ENCODE measurements at regions not wholly inside any gene's neighbourhood (a gene's known extent, or its start where the extent isn't known, plus 50 kb on each side); places are given as distances from the start of the nearest gene placed in this dataset.

GRCh38 chr6:109306733-109307132 is 75.5 kb downstream of the CD164 start:
- H4K20me1 ChIP-seq (replicated peaks in 1 of 2; ENCODE audit: control insufficient read depth in 1 of 2, insufficient read depth in 2 of 2, low read length in 2 of 2): no peaks in the 10 kb centered on the region
- H2BK20ac ChIP-seq (ENCODE audit: low read length): no peak overlapping the region
- H3K9me3 ChIP-seq (ENCODE audit: insufficient read depth in 2 of 2, low read depth in 1 of 2, low read length in 1 of 2): no peaks in the 10 kb centered on the region
- H3K56ac ChIP-seq (replicated peaks; ENCODE audit: insufficient read length, low read depth, low read length): no peak overlapping the region
- no peaks in the 10 kb centered on the region for H3K27me3 ChIP-seq (replicated peaks in 1 of 4; ENCODE audit: control insufficient read depth in 3 of 4, extremely low read depth in 1 of 4, insufficient read depth in 3 of 4, low read length in 3 of 4)
- no peak overlapping the region for H3K9ac ChIP-seq (replicated peaks in 1 of 4; ENCODE audit: extremely low read depth in 1 of 4, low read depth in 3 of 4, low read length in 3 of 4)
- no peak for FAIRE-seq
- no peak overlapping the region for H2BK5ac ChIP-seq (ENCODE audit: low read depth, low read length)
- TF ChIP-seq ZNF274 (IDR thresholded peaks at IDR 0.05; ENCODE audit: borderline replicate concordance, extremely low read depth, low read length): no peak
- no peak for TF ChIP-seq USF2 (IDR thresholded peaks at IDR 0.05; ENCODE audit: low read length)
- H3K4me1 ChIP-seq (replicated peaks in 1 of 4; ENCODE audit: control insufficient read depth in 3 of 4, insufficient read depth in 4 of 4, low read length in 3 of 4): 0 out of 7 replicates have a peak, but pooled peaks cover 0 to 2% (median 0%) of the 10 kb centered on the region in 4 experiments
- no peak overlapping the region for H3K27ac ChIP-seq (ENCODE audit: low read depth, low read length)
- no peaks in the 10 kb centered on the region for H3K79me1 ChIP-seq (ENCODE audit: low read depth, low read length)
- no peak for DNase-seq (ENCODE audit: low read depth in 1 of 2, low spot score in 2 of 2)
- ChIA-PET CTCF (ENCODE audit: partially characterized antibody) (interaction anchor here (1.8 to 2.3 kb wide), 2 partner anchors 11 to 118 kb away, joined by 5 to 7 read pairs; no protein-coding TSS in a partner anchor), POLR2A (ENCODE audit: partially characterized antibody) (interaction anchor here (0.6 to 1.2 kb wide), 2 partner anchors 76 to 98 kb away, joined by 3 read pairs; partner anchors contain the start of gene CD164)
- no peaks in the 10 kb centered on the region for H3K79me2 ChIP-seq (ENCODE audit: control insufficient read depth in 1 of 2, insufficient read depth in 2 of 2, low read length in 2 of 2)
- no peaks in the 10 kb centered on the region for H3K23me2 ChIP-seq (ENCODE audit: low read depth, low read length)
- H4K5ac ChIP-seq (ENCODE audit: insufficient read length, low read depth, low read length): no peak overlapping the region
- H3K4me2 ChIP-seq (ENCODE audit: insufficient read depth in 1 of 2, low read depth in 2 of 2, low read length in 2 of 2): no peak overlapping the region
- no peak overlapping the region for H2BK120ac ChIP-seq (replicated peaks; ENCODE audit: low read depth, low read length)
- H2AK5ac ChIP-seq (ENCODE audit: low read depth, low read length): no peak overlapping the region
- no peak overlapping the region for H3K4ac ChIP-seq (replicated peaks; ENCODE audit: insufficient read length, low read depth, low read length)
- H2BK15ac ChIP-seq (ENCODE audit: low read length): no peak overlapping the region
- H3K14ac ChIP-seq (ENCODE audit: insufficient read length): no peak overlapping the region
- H3K36me3 ChIP-seq (ENCODE audit: control insufficient read depth in 2 of 4, insufficient read depth in 4 of 4, low read length in 3 of 4): no peaks in the 10 kb centered on the region
- H3K23ac ChIP-seq (ENCODE audit: insufficient read length): no peak overlapping the region
- no peak overlapping the region for H4K8ac ChIP-seq (ENCODE audit: extremely low read depth, insufficient read depth, low read length)
- WGBS, 2 experiments (ENCODE audit: extremely low coverage in 1 of 2, insufficient coverage in 1 of 2, insufficient read length in 1 of 2, insufficient replicate concordance in 2 of 2, low coverage in 1 of 2, low lambda C conversion rate in 2 of 2, missing lambda C conversion rate in 1 of 2): 89% methylated on average over 2 of the region's 2 CpGs; no CpG with 5 or more reads in 1 of the 2 experiments
- no peak overlapping the region for H3K18ac ChIP-seq (ENCODE audit: extremely low read depth, low read length)
- no peak overlapping the region for H4K91ac ChIP-seq (replicated peaks; ENCODE audit: insufficient read length, low read length)
- H2BK12ac ChIP-seq (ENCODE audit: low read depth, low read length): no peak overlapping the region
- no peak overlapping the region for H2AFZ ChIP-seq (ENCODE audit: low read length)
- H3K4me3 ChIP-seq (ENCODE audit: extremely low read depth in 1 of 4, insufficient read depth in 2 of 4, low read depth in 3 of 4, low read length in 4 of 4): no peak overlapping the region
